K562 (cell line): ENCODE measurements at regions not wholly inside any gene's neighbourhood (a gene's known extent, or its start where the extent isn't known, plus 50 kb on each side); places are given as distances from the start of the nearest gene placed in this dataset.

Experiments used
- BRF1 ChIP-seq: IDR thresholded peaks from 3 replicates; pipeline ENCODE4 v1.6.1; 2011; ENCODE audit warnings: borderline replicate concordance, mild to moderate bottlenecking; ENCODE audit not compliant: insufficient read length; ENCODE audit errors: extremely low read depth
- C11orf30 ChIP-seq: fragments of 450-650 bp; IDR thresholded peaks from 2 replicates; pipeline ENCODE4 v1.6.1; 2016; ENCODE audit warnings: low read depth, mild to moderate bottlenecking
- CHD2 ChIP-seq: IDR thresholded peaks from 2 replicates; pipeline ENCODE4 v1.6.1; 2011; ENCODE audit warnings: low read depth, low read length
- ESRRB ChIP-seq: fragments of 250-450 bp; sonication (Bioruptor Pico); IDR thresholded peaks from 2 replicates; pipeline ENCODE4 v1.5.0; 2020; ENCODE audit warnings: mild to moderate bottlenecking, moderate library complexity, borderline replicate concordance
- EWSR1 ChIP-seq: fragments of 450-650 bp; IDR thresholded peaks from 2 replicates; pipeline ENCODE4 v1.6.1; 2018; ENCODE audit warnings: borderline replicate concordance, mild to moderate bottlenecking, low read depth, moderate library complexity; ENCODE audit not compliant: partially characterized antibody
- FOXK1 ChIP-seq: sonication (generic); formaldehyde crosslinking; IDR thresholded peaks from 2 replicates; pipeline ENCODE4 v1.8.0; 2022; ENCODE audit warnings: missing genetic modification reagents, mild to moderate bottlenecking, borderline replicate concordance
- GTF2A2 ChIP-seq: IDR thresholded peaks from 2 replicates; pipeline ENCODE4 v1.6.1; 2016; ENCODE audit warnings: mild to moderate bottlenecking, missing genetic modification characterization, missing compliant biosample characterization
- IRF9 ChIP-seq: fragments of 450-650 bp; IDR thresholded peaks from 2 replicates; pipeline ENCODE4 v1.6.1; 2016; ENCODE audit warnings: missing biosample characterization, missing genetic modification characterization
- KAT2B ChIP-seq: IDR thresholded peaks from one replicate; pipeline ENCODE4 v1.6.1; 2012; ENCODE audit warnings: low read depth, mild to moderate bottlenecking, control low read depth, inconsistent platforms, low read length, moderate library complexity
- MCM5 ChIP-seq: fragments of 450-650 bp; IDR thresholded peaks from 2 replicates; pipeline ENCODE4 v1.6.1; 2016; ENCODE audit warnings: low read depth
- MIER1 ChIP-seq: fragments of 450-650 bp; IDR thresholded peaks from 2 replicates; pipeline ENCODE4 v1.6.1; 2016; ENCODE audit warnings: antibody characterized with exemption, mild to moderate bottlenecking, low read depth
- MLX ChIP-seq, 2 experiments: fragments of 450-650 bp in 1 of 2; sonication (generic) in 1 of 2; formaldehyde crosslinking; conservative IDR thresholded peaks; 2 replicates each; pipeline versions ENCODE4 v1.4.0 to v1.8.1; 2020 to 2022; ENCODE audit warnings: mild to moderate bottlenecking in 1 of 2, missing genetic modification reagents in 1 of 2
- NONO ChIP-seq, 2 experiments: fragments of 200-400 bp in 1 of 2; fragments of 450-650 bp in 1 of 2; formaldehyde crosslinking in 1 of 2; IDR thresholded peaks; 2 replicates each; pipeline ENCODE4 v1.6.1; 2017; ENCODE audit warnings: low read depth in 2 of 2, mild to moderate bottlenecking in 2 of 2, moderate library complexity in 2 of 2, low read length in 1 of 2
- NR1H2 ChIP-seq: sonication (generic); formaldehyde crosslinking; IDR thresholded peaks from 2 replicates; pipeline ENCODE4 v1.4.0; 2020; ENCODE audit warnings: mild to moderate bottlenecking, missing genetic modification reagents
- PHF8 ChIP-seq: fragments of 200-600 bp; sonication (generic); IDR thresholded peaks from 2 replicates; pipeline ENCODE4 v1.6.1; 2012; ENCODE audit warnings: mixed run types, mild to moderate bottlenecking, inconsistent platforms, low read length, moderate library complexity, borderline replicate concordance
- PPARD ChIP-seq: fragments of 250-450 bp; sonication (Bioruptor Pico); IDR thresholded peaks from 2 replicates; pipeline ENCODE4 v1.8.0; 2022; ENCODE audit warnings: inconsistent platforms, mild to moderate bottlenecking, moderate library complexity
- PRDM10 ChIP-seq: fragments of 450-650 bp; IDR thresholded peaks from 2 replicates; pipeline ENCODE4 v1.6.1; 2018; ENCODE audit not compliant: partially characterized antibody
- YBX1 ChIP-seq: fragments of 450-650 bp; IDR thresholded peaks from 2 replicates; pipeline ENCODE4 v1.7.1; 2016; ENCODE audit warnings: mild to moderate bottlenecking
- ZNF165 ChIP-seq: fragments of 250-450 bp; sonication (Bioruptor Pico); IDR thresholded peaks from 2 replicates; pipeline ENCODE4 v1.4.0; 2020; ENCODE audit warnings: borderline replicate concordance
- ZNF395 ChIP-seq: fragments of 200-800 bp; sonication (Bioruptor generic); IDR thresholded peaks from 2 replicates; pipeline ENCODE4 v1.6.1; 2017; ENCODE audit warnings: missing genetic modification characterization, missing compliant biosample characterization
- ZNF717 ChIP-seq: fragments of 250-450 bp; sonication (Bioruptor Pico); IDR thresholded peaks from 2 replicates; pipeline ENCODE4 v1.5.0; 2021

- TF ChIP-seq ZNF395 (peak; percentile 75; the same call in 1 of the 2 replicates), YBX1 (no peak), FOXK1 (no peak), MLX (CRISPR knock-in tag; conservative IDR thresholded peaks at IDR 0.05) (no peak), PPARD (CRISPR knock-in tag) (no peak), ESRRB (CRISPR knock-in tag) (no peak), NONO (IDR thresholded peaks at IDR 0.05; ENCODE audit: low read depth in 2 of 2, low read length in 1 of 2) (peak in 1 of 2 experiments; percentile 55; a peak in 1 of 4 replicates), GTF2A2 (tag) (no peak), KAT2B (no peak), ZNF165 (CRISPR knock-in tag) (no peak), MCM5 (no peak), C11orf30 (peak; percentile 100), EWSR1 (no peak), PHF8 (peak; percentile 28; the same call in 1 of the 2 replicates), MIER1 (no peak), ZNF717 (CRISPR knock-in tag) (no peak), CHD2 (no peak), NR1H2 (peak; percentile 49; the same call in 1 of the 2 replicates), BRF1 (no peak), IRF9 (tag) (peak; percentile 52; the same call in 1 of the 2 replicates), PRDM10 (peak; percentile 84)
These were observed 185.0 kb downstream of the ANAPC1 start (continued) for GRCh38 chr2:111698743-111699554.
